ENCODE measurements at regions not wholly inside any gene's neighbourhood (a gene's known extent, or its start where the extent isn't known, plus 50 kb on each side); places are given as distances from the start of the nearest gene placed in this dataset.
A peak's percentile ranks its signal among the peaks of the same experiment; 100 is the strongest.

DNA sequence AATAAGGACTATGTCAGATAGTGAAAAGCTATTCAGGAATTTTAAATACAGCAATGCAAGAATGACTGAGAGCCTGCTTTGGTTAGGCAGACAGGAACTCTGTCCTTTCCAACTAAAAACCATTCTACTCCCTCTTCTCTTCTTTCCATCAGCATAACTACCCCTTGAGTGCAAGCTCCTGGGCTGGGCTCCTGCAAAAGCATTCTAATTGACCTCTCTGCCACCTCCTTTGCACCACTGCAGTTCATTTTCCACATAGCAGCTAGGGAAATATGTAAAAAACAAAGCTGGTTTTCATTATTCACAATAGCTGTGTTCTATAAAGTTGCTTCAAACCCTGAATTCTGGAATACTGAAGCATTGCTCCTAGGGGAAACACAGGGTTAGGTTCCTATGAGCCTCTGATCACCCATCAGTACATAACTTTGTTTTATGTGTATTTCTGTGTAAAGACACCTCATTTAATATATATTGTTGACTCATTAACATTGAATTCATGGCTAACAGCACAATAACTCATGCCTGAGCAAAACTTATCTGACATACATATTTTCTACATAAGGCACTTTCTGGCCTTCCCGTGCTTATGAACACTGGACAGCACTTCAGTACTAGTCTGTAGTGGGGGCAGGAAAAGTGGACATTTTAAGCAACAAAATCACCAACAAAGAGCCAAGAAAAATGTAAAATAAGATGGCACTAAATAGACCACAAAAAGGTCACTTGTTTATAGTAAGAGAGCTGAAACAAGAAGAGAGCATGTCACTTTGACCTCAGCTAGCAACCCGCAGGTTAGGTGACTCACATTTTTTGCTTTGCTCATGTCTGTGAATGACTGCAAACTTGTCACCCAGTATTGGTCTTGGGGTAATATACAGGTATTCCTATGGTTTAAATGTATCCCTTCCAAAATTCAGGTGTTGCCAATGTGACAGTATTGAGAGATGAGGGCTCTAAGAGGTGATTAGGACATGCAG is 57.9 kb upstream of the IRF2BP2 start:
- WGBS, 2 donors = 96 to 99% methylated on average over 2 of the region's 2 CpGs
- H3K4me3 ChIP-seq (ENCODE audit: low read depth, poor library complexity, severe bottlenecking) = no peak overlapping the region
- TF ChIP-seq POLR2A (IDR thresholded peaks at IDR 0.05) (no peak), CTCF (IDR thresholded peaks at IDR 0.05) (no peak)
- DNase-seq (ENCODE audit: low spot score in 2 of 2) = no peak
- intact Hi-C loops (cut with DNase I; ENCODE audit: low total_unique reads) = no loop called here

DNA sequence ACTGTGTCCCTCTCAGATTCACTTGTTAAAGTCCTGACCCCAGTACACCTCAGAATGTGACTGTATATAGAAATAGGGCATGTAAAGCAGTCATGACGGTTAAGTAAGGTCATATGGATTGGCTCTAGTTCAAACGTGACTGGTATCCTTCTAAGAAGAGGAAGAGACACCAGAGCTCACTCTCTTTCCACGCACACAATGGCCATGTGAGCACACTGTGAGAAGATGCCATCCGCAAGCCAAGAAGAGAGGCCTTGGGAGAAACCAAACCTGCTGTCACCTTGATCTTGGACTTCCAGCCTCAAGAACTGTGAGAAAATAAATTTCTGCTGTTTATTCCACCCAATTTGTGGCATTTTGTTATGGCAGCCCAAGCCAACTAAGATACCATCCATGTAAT is 56.8 kb upstream of the IRF2BP2 start:
- H3K4me3 ChIP-seq (ENCODE audit: low read depth, poor library complexity, severe bottlenecking) = no peak overlapping the region
- no peak for DNase-seq (ENCODE audit: low spot score in 2 of 2)
- intact Hi-C loops (cut with DNase I; ENCODE audit: low total_unique reads) = no loop called here
- TF ChIP-seq POLR2A (IDR thresholded peaks at IDR 0.05) (no peak), CTCF (IDR thresholded peaks at IDR 0.05) (no peak)
- 70 to 86% methylated on average over 4 of the region's 4 CpGs for WGBS, 2 donors

DNA sequence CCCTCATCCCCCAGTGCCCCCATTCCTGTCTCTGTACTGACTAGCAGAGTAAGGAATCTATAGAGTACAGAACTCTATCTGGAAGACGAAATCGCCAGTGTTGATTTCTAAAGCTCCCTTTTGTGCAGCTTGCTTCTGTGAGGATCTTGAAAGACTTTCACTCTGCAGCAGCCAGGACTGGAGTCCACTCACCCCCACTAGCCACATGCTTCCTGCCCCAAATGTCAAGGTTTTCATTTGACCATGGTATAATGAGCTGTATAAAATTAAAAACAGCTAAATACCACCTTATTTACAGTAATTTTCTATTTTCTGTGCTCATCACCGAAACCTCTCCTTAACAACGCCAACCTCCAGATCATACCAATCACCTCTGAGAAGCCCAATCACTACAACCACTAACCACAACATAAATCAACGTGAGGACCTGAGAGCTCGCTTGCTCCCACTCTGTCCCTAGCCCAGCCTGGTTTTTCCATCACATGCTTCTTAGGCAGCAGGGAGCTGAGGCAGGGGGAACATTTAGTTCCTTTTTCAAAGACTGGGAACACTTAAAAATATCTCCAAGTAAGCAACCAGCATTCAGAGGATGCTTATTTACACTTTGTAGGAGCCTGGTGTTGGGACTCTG is 56.1 kb upstream of the IRF2BP2 start:
- no peak for TF ChIP-seq CTCF (IDR thresholded peaks at IDR 0.05)
- no peak for TF ChIP-seq POLR2A (IDR thresholded peaks at IDR 0.05)
- no peak for DNase-seq (ENCODE audit: low spot score in 2 of 2)
- intact Hi-C loops (cut with DNase I; ENCODE audit: low total_unique reads) = no loop called here
- no peak overlapping the region for H3K4me3 ChIP-seq (ENCODE audit: low read depth, poor library complexity, severe bottlenecking)
- 83 to 86% methylated on average over 6 of the region's 6 CpGs for WGBS, 2 donors

DNA sequence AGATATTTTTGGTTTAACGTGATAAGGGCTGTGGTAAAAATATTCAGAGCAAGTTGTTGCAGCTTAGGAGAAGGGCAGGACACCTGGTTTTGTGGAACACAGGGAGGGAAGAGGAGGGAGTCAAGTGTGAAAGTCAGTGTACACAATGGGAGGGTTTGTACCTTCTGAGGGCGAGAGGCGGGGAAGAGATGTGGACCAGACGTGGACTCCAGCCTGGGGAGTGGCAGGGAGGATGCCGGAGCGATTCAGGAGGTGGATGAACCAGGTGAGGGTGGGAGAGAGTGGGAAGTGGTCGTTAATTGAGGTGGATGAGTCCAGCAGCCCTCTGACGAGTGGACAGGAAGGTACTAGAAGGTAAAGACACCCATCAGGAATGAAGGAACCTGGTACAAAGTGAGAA is 52.2 kb upstream of the IRF2BP2 start:
- DNase-seq (ENCODE audit: low spot score in 2 of 2) = no peak
- no peak overlapping the region for H3K4me3 ChIP-seq (ENCODE audit: low read depth, poor library complexity, severe bottlenecking)
- intact Hi-C loops (cut with DNase I; ENCODE audit: low total_unique reads) = no loop called here
- 68 to 81% methylated on average over 8 of the region's 8 CpGs for WGBS, 2 donors
- TF ChIP-seq CTCF (IDR thresholded peaks at IDR 0.05) (no peak), POLR2A (IDR thresholded peaks at IDR 0.05) (no peak)

DNA sequence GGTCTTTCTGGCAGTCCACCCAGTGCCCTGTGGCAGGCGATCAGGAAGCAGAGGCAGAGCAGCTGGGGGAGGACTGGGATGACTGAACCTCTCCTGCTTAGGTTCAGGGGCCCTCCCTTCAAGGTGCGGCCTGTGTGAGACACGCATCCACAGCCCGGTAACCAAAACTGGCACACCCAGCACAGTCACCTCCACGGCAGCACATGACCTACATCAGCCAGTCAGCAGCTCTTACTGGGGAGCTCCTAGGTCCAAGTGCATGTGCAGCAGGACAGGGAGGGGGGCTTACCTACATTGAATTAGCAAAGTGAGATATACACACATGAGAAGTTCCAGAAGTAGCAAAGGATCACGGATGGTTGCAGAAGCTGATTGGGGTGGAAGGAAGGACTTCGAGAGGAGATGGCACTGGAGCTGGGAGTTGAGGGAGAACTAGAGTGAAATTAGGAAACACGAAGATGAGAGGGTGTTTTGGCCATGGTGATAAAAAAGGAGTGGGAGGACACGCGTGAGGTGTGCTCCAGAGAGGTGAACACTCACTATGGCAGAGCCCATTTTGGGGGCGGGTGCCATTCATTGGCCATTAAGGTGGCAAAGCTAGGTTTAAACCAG is 51.4 kb upstream of the IRF2BP2 start:
- peak; percentile 46 to 85 for DNase-seq (ENCODE audit: low spot score in 2 of 2)
- no peak overlapping the region for H3K4me3 ChIP-seq (ENCODE audit: low read depth, poor library complexity, severe bottlenecking)
- intact Hi-C loops (cut with DNase I; ENCODE audit: low total_unique reads) = no loop called here
- 66 to 79% methylated on average over 9 to 11 of the region's 11 CpGs for WGBS, 2 donors
- TF ChIP-seq CTCF (IDR thresholded peaks at IDR 0.05) (no peak), POLR2A (IDR thresholded peaks at IDR 0.05) (no peak)
